ENCODE measurements at regions not wholly inside any gene's neighbourhood (a gene's known extent, or its start where the extent isn't known, plus 50 kb on each side); places are given as distances from the start of the nearest gene placed in this dataset.

DNA sequence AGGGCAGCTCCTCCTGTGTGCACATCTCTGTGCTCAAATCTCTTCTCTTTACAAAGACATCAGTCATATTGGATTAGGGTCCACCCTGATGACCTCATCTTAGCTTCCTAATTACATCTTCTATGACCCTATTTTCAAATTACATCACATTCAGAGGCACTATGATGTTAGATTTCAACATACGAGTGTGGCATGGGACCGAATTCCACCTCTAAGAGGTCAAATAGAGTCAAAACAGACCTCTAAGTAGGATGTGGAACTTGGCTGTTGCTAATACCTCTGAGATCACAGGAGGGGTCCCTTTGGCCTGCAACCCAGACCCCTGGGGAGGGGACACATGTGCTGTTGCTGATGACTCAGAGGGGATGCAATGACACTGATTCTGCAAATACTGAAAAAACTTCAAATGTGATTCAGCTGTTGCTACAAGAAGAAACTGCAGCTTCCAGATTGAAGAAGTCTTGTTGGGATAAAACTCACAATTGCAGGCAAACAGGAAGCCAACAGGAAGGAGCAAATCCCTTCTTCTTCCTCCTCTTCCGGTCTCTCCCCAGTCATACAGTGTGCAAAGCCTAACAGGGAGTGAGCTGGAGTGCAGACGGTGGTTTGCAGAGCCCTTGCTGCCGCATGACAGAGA, 216.2 kb downstream of the MYLK4 start:
- Histone ChIP-seq H3K27me3 (no peaks in the 10 kb centered on the region), H3K9me3 (no peaks in the 10 kb centered on the region), H3K4me1 (ENCODE audit: control insufficient read depth in 1 of 2, insufficient read depth in 1 of 2, low read depth in 1 of 2, low read length in 1 of 2) (peaks cover 43 to 49% of the 10 kb centered on the region in 2 experiments), H3K27ac (peak overlapping the region; percentile 48), H3K4me3 (ENCODE audit: low read depth in 1 of 2, low read length in 1 of 2) (no peak overlapping the region), H3K36me3 (no peaks in the 10 kb centered on the region)
- TF ChIP-seq, protein P1, sequence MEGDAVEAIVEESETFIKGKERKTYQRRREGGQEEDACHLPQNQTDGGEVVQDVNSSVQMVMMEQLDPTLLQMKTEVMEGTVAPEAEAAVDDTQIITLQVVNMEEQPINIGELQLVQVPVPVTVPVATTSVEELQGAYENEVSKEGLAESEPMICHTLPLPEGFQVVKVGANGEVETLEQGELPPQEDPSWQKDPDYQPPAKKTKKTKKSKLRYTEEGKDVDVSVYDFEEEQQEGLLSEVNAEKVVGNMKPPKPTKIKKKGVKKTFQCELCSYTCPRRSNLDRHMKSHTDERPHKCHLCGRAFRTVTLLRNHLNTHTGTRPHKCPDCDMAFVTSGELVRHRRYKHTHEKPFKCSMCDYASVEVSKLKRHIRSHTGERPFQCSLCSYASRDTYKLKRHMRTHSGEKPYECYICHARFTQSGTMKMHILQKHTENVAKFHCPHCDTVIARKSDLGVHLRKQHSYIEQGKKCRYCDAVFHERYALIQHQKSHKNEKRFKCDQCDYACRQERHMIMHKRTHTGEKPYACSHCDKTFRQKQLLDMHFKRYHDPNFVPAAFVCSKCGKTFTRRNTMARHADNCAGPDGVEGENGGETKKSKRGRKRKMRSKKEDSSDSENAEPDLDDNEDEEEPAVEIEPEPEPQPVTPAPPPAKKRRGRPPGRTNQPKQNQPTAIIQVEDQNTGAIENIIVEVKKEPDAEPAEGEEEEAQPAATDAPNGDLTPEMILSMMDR (IDR thresholded peaks at IDR 0.05): no peak

DNA sequence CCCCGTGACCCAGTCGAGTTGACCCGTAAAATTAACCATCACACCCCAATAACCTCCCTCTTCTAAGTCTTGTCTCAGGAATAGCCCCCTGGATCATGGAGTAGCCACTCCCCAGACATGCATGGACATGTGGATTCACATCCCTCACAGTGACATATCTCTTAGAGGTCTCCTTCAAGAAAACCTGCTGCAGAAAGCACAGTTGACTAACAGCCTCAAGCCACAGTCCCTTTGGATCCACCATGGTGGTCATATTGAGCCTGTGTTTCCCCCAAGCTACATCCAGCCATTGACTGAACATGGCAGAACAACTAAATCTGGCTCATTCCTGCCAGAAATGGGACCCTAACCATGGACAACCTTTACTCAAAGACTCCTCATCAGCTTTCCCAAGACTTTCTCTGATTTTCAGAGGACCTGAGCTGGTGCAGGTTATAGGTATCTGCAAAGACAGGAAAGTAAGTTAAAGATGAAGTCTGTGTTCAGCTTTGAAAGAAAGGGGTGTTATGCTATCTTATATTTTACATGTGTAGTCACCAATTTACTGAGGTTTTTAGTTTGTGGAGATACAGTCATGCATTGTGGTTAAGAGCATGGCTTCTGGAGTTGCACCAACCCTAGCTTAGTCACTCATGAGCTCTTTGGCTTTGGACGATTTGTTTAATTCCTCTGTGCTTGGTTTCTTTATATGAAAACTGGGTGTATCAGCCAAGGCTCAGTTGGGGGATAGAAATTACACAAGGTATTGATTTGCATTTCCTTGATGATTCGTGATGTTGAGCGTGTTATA, 219.1 kb downstream of the MYLK4 start:
- Histone ChIP-seq H3K9me3 (no peaks in the 10 kb centered on the region), H3K4me3 (ENCODE audit: low read depth in 1 of 2, low read length in 1 of 2) (no peak overlapping the region), H3K27ac (no peak overlapping the region), H3K27me3 (no peaks in the 10 kb centered on the region), H3K36me3 (no peaks in the 10 kb centered on the region), H3K4me1 (ENCODE audit: control insufficient read depth in 1 of 2, insufficient read depth in 1 of 2, low read depth in 1 of 2, low read length in 1 of 2) (peaks cover 48 to 59% of the 10 kb centered on the region in 2 experiments)
- TF ChIP-seq, protein P1 (IDR thresholded peaks at IDR 0.05): no peak

DNA sequence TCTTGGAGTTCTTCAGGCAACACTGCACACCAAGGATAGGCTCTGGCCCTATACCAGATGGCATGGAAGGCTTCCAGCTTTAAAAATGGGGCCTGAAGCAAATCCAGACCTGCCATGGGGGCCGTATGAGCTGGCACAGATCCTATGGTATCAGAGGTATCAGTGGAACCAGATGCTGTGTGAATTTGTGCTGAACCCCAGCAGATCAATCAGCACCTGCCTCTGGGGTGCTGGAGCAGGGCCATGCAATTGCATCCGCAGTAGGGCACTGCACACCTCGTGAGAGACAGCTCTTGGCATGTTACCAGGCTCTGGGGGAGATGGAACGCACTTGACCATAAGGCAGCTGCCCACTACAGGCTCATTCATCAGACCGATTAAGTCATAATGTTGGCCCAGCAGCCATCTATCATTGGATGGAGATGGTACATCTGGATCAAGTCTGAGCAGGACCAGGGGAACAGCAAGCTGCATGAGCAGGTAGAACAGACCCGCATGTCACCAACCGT, 221.5 kb downstream of the MYLK4 start:
- peaks cover 44 to 63% of the 10 kb centered on the region in 2 experiments for H3K4me1 ChIP-seq (ENCODE audit: control insufficient read depth in 1 of 2, insufficient read depth in 1 of 2, low read depth in 1 of 2, low read length in 1 of 2)
- no peak overlapping the region for H3K27ac ChIP-seq
- TF ChIP-seq, protein P1 (IDR thresholded peaks at IDR 0.05): no peak
- H3K36me3 ChIP-seq: no peaks in the 10 kb centered on the region
- no peak overlapping the region for H3K4me3 ChIP-seq (ENCODE audit: low read depth in 1 of 2, low read length in 1 of 2)
- H3K27me3 ChIP-seq: no peaks in the 10 kb centered on the region
- no peaks in the 10 kb centered on the region for H3K9me3 ChIP-seq

DNA sequence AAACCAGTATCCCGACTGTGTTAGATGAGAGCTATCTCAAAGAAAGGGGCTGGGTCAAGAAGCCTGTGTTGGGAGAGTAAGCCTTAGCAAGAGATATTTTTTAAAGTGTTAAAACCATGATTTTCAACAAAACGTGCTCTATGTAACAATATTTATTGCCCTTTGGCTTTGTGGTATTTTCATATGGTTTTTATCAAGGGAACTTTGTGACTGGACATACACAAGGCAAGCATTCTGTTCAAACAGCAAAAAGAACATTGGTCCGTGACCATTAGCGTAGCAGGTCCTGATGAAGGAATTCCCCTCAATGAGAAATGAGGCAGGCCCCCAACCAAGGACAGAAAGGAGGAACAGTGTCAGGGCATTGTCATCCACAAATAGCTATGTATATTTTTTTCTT, 222.6 kb downstream of the MYLK4 start:
- no peak overlapping the region for H3K4me3 ChIP-seq (ENCODE audit: low read depth in 1 of 2, low read length in 1 of 2)
- H3K4me1 ChIP-seq (ENCODE audit: control insufficient read depth in 1 of 2, insufficient read depth in 1 of 2, low read depth in 1 of 2, low read length in 1 of 2): peaks cover 44 to 63% of the 10 kb centered on the region in 2 experiments
- H3K27me3 ChIP-seq: no peaks in the 10 kb centered on the region
- TF ChIP-seq, protein P1 (IDR thresholded peaks at IDR 0.05): no peak
- H3K36me3 ChIP-seq: no peaks in the 10 kb centered on the region
- H3K27ac ChIP-seq: no peak overlapping the region
- no peaks in the 10 kb centered on the region for H3K9me3 ChIP-seq

DNA sequence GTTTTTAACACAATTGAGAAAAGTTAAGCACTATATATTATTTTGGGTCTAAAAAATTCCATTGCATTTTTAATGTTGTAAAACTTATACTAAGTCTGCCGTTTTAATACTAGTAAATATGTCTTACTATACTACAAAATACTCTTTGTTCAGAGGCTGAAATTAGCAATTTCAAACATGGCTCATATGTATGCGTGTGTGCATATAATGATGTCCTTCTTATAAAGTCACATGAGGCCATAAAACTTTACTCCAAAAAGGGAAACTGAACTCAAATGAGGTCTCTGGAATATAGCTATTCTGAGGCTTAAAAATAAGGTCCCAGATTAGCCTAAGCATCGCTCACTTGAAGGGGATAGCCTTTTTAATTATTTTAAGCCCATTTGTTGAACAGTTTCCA, 224.0 kb downstream of the MYLK4 start:
- H3K27me3 ChIP-seq: no peaks in the 10 kb centered on the region
- no peak overlapping the region for H3K27ac ChIP-seq
- peaks cover 44 to 63% of the 10 kb centered on the region in 2 experiments for H3K4me1 ChIP-seq (ENCODE audit: control insufficient read depth in 1 of 2, insufficient read depth in 1 of 2, low read depth in 1 of 2, low read length in 1 of 2)
- H3K9me3 ChIP-seq: no peaks in the 10 kb centered on the region
- no peak overlapping the region for H3K4me3 ChIP-seq (ENCODE audit: low read depth in 1 of 2, low read length in 1 of 2)
- H3K36me3 ChIP-seq: no peaks in the 10 kb centered on the region
- TF ChIP-seq, protein P1 (IDR thresholded peaks at IDR 0.05): no peak

Measured in neutrophil (primary cell).